ENCODE measurements at regions not wholly inside any gene's neighbourhood (a gene's known extent, or its start where the extent isn't known, plus 50 kb on each side); places are given as distances from the start of the nearest gene placed in this dataset.
A peak's percentile ranks its signal among the peaks of the same experiment; 100 is the strongest.

DNA sequence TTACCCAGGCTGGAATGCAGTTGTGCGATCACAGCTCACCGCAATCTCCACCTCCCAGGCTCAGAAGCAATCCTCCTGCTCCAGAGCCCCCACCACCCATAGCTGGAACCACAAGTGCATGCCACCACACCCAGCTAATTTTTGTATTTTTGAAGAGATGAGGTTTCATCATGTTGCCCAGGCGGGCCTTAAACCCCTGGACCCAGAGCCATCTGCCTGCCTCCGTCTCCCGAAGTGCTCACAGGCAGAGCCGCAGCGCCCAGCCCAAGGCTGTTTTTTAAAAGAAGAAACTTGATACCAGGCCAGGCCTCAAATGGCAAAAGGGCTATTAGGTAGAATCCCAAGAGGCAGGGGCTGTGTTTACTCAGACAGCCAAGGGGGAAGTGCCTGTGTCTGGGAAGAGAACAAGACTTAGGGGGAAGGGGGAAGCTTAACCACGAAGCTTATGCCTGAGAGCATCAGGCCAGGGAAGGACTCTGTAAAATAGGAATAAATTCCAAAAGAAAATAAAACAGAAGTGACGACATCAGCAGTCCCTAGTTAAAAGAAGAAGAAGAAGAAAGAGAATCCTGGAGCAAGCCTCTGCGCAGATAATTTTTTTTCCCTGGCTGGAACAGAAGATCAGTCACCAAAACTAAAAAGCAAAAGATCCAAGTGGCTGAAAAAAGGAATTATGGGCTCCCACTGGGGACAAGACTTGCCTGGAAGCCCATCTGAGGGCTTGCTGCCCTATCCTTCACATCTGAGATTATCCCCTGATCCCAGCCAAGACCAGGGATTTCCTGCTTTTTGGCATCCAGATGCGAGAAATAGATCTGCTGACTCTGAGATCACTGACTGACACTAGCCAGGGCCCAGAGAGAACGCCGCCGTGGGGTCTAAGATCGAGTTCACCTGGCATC is 170.5 kb downstream of the NDUFA12 start:
- TF ChIP-seq, protein P1, sequence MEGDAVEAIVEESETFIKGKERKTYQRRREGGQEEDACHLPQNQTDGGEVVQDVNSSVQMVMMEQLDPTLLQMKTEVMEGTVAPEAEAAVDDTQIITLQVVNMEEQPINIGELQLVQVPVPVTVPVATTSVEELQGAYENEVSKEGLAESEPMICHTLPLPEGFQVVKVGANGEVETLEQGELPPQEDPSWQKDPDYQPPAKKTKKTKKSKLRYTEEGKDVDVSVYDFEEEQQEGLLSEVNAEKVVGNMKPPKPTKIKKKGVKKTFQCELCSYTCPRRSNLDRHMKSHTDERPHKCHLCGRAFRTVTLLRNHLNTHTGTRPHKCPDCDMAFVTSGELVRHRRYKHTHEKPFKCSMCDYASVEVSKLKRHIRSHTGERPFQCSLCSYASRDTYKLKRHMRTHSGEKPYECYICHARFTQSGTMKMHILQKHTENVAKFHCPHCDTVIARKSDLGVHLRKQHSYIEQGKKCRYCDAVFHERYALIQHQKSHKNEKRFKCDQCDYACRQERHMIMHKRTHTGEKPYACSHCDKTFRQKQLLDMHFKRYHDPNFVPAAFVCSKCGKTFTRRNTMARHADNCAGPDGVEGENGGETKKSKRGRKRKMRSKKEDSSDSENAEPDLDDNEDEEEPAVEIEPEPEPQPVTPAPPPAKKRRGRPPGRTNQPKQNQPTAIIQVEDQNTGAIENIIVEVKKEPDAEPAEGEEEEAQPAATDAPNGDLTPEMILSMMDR (IDR thresholded peaks at IDR 0.05; ENCODE audit: insufficient read depth, low read length, severe bottlenecking): no peak
- DNase-seq (ENCODE audit: low read depth) (no peak), FAIRE-seq (no peak)
- Histone ChIP-seq H3K4me3 (ENCODE audit: low read depth, low read length) (no peak overlapping the region), H3K27me3 (ENCODE audit: control insufficient read depth, insufficient read depth, low read length) (no peaks in the 10 kb centered on the region), H3K36me3 (ENCODE audit: control insufficient read depth, insufficient read depth, low read length) (no peaks in the 10 kb centered on the region)

DNA sequence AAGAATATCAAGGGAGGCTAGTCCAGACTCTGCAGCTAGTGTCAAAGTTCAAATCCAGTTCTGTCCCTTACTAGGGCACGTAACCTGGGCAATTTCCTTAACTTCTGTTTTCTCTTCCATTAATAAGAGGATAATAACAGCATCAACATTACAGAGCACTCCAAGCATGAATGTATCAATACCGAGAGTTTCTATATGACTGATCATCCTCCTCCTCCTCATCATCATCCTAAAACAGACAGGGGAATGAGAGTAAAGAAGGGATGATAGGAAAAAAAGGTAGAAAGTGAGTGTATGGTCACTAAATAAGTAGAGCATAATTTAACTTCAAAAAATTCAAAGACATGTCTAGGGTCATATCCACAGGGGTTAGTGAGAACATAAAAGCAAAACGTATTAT is 171.4 kb downstream of the NDUFA12 start:
- no peaks in the 10 kb centered on the region for H3K27me3 ChIP-seq (ENCODE audit: control insufficient read depth, insufficient read depth, low read length)
- H3K36me3 ChIP-seq (ENCODE audit: control insufficient read depth, insufficient read depth, low read length): no peaks in the 10 kb centered on the region
- DNase-seq (ENCODE audit: low read depth) (no peak), FAIRE-seq (no peak)
- TF ChIP-seq, protein P1 (IDR thresholded peaks at IDR 0.05; ENCODE audit: insufficient read depth, low read length, severe bottlenecking): no peak
- no peak overlapping the region for H3K4me3 ChIP-seq (ENCODE audit: low read depth, low read length)

DNA sequence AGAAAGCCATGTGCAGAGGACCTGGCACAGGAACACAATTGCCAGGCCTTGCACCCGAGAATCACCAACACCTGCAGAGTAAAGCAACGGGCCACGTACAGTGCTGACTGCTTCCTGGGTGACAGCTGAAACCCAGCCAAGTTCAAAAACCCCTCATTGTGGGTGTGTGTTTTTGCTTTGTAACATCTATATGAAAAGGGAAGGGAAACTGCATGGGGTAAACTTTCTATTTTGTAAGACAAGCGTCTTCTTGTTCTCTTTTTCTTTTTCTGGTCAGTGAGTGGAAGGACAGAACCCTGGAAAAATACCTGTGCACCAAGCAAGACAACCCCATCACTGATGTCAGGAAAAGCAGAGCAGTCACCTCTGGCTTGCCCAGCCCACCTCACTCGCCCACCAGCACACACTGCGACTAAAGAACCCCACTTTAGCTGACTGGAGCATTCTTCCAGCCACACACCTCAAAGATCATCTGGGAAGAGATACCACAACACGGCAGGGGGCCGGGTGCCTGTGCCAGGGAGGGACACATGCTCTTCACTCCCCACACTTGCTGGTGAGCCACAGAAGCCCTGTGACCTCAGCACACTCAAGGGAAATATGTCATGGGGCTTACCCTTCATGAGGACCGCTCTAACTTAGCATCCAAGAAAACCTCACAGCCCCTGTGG is 172.3 kb downstream of the NDUFA12 start:
- H3K36me3 ChIP-seq (ENCODE audit: control insufficient read depth, insufficient read depth, low read length): no peaks in the 10 kb centered on the region
- no peaks in the 10 kb centered on the region for H3K27me3 ChIP-seq (ENCODE audit: control insufficient read depth, insufficient read depth, low read length)
- TF ChIP-seq, protein P1 (IDR thresholded peaks at IDR 0.05; ENCODE audit: insufficient read depth, low read length, severe bottlenecking): no peak
- FAIRE-seq (no peak), DNase-seq (ENCODE audit: low read depth) (no peak)
- H3K4me3 ChIP-seq (ENCODE audit: low read depth, low read length): no peak overlapping the region

DNA sequence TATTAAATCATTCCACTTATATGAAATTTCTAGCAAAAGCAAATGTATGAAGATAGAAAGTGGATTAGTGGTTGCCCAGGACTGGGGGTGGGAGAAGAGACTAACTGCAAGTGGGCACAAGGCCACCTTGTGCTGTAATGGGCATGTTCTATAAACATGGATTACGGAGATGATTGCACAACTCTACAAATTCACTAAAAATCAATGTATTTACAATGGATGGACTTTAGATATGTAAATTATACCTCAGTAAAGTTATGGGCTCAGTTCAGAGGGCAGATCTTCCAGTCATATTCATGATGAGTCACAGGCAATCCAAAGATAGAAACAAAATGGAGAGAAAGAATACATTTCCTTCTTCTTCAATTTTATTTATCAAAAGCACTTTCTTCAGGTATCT is 173.9 kb downstream of the NDUFA12 start:
- Histone ChIP-seq H3K27me3 (ENCODE audit: control insufficient read depth, insufficient read depth, low read length) (no peaks in the 10 kb centered on the region), H3K36me3 (ENCODE audit: control insufficient read depth, insufficient read depth, low read length) (no peaks in the 10 kb centered on the region), H3K4me3 (ENCODE audit: low read depth, low read length) (no peak overlapping the region)
- DNase-seq (ENCODE audit: low read depth) (peak; percentile 15), FAIRE-seq (no peak)
- TF ChIP-seq, protein P1 (IDR thresholded peaks at IDR 0.05; ENCODE audit: insufficient read depth, low read length, severe bottlenecking): no peak

DNA sequence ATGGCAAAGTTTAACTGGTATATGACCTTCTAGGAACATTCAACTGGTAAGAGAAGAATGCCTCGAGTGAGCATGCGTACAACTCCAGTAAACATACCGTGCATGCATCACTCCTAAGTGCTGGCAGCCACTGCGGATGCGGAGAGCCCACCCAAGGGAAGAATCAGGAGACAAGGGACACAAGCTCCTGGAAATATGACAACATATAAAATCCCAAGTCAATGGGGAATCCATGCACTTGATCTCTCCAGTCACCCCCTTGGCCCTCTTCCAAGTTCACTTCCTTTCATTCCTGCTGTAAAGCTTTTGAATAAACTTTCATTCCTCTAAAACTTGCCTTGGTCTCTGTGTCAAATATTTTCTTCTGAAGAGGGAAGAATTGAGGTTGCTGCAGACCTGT is 168.7 kb upstream of the TMCC3 start:
- no peak for DNase-seq (ENCODE audit: low read depth)
- TF ChIP-seq, protein P1 (IDR thresholded peaks at IDR 0.05; ENCODE audit: insufficient read depth, low read length, severe bottlenecking): no peak
- no peaks in the 10 kb centered on the region for H3K27me3 ChIP-seq (ENCODE audit: control insufficient read depth, insufficient read depth, low read length)
- no peak for FAIRE-seq
- no peaks in the 10 kb centered on the region for H3K36me3 ChIP-seq (ENCODE audit: control insufficient read depth, insufficient read depth, low read length)
- H3K4me3 ChIP-seq (ENCODE audit: low read depth, low read length): no peak overlapping the region

Measured in bronchial epithelial cell (primary cell).